GM13977 (cell line): ENCODE measurements at regions not wholly inside any gene's neighbourhood (a gene's known extent, or its start where the extent isn't known, plus 50 kb on each side); places are given as distances from the start of the nearest gene placed in this dataset.

Experiments
- DNase-seq: peaks from one replicate; pipeline ENCODE4 v3.0.0; 2012; ENCODE audit warnings: low spot score
- in situ Hi-C: fragments of 300-500 bp; cut with MboI; formaldehyde crosslinking; loops from one replicate; pipeline ENCODE4 v1.12.0; 2022; ENCODE audit warnings: low sequenced_read_pairs, low pct_unique_long_range_greater_than_20kb, mixed read lengths, inconsistent platforms; ENCODE audit not compliant: unreplicated experiment
- TF ChIP-seq, protein P1 (sequence below): IDR thresholded peaks from 2 replicates; pipeline ENCODE4 v1.5.1; 2012; ENCODE audit warnings: mild to moderate bottlenecking, control low read depth; ENCODE audit not compliant: insufficient read depth; ENCODE audit errors: extremely low read depth, missing control alignments

DNA sequence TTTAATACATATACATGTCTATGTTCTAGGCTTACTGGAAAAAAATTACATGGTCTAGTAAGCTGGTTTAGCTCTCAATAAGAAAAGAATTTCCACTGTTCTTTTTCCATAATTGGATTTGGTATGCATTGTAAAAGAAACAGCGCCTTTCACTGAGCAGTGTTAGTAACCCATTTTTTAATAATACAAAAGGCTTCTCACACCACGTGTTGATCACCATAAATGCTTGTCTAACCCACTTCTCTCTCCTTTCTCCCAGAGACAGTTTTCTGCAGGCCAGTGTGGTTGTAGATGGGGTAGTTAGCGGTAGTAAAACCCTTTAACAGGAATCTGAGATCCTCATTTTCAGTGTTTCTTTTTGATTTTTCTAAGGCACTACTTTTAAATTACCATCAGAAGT is 348.7 kb upstream of the MANEA start:
- TF ChIP-seq, protein P1, sequence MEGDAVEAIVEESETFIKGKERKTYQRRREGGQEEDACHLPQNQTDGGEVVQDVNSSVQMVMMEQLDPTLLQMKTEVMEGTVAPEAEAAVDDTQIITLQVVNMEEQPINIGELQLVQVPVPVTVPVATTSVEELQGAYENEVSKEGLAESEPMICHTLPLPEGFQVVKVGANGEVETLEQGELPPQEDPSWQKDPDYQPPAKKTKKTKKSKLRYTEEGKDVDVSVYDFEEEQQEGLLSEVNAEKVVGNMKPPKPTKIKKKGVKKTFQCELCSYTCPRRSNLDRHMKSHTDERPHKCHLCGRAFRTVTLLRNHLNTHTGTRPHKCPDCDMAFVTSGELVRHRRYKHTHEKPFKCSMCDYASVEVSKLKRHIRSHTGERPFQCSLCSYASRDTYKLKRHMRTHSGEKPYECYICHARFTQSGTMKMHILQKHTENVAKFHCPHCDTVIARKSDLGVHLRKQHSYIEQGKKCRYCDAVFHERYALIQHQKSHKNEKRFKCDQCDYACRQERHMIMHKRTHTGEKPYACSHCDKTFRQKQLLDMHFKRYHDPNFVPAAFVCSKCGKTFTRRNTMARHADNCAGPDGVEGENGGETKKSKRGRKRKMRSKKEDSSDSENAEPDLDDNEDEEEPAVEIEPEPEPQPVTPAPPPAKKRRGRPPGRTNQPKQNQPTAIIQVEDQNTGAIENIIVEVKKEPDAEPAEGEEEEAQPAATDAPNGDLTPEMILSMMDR = no peak
- DNase-seq = no peak
- in situ Hi-C loops = loop anchor here (25.0 kb wide), 1 partner anchor 109 kb away; no protein-coding TSS in a partner anchor

DNA sequence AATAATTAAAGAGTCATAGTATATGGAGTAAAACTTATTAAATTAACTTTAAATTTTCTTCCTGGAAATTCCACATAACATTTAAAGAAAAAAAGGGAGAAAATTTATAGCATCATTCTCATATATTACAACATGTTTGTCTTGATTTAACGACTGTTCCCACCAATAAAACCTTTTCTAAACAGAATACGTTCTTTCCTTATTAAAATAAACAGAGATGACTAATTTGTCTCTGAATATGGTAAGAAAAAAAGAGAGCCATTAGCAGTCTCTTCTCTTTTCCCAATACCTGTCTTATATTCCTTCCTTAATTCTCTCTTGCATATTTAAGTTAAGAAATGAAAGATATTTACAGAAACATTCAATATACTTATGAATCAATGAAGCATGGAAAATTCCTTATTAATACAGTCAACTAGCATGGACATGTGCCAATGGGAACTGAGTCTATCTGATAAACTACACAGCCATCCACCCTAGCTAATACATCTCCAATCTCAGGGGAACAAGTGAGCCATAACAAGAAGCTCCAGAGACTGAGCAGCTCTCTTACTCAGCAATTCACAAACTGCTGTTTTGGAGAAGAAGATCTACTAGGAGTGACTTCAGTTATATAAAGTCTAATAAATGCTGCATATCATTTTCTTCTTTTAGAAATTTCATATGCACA is 347.1 kb upstream of the MANEA start:
- TF ChIP-seq, protein P1 = no peak
- in situ Hi-C loops = loop anchor here (25.0 kb wide), 1 partner anchor 107 kb away; no protein-coding TSS in a partner anchor
- DNase-seq = no peak

DNA sequence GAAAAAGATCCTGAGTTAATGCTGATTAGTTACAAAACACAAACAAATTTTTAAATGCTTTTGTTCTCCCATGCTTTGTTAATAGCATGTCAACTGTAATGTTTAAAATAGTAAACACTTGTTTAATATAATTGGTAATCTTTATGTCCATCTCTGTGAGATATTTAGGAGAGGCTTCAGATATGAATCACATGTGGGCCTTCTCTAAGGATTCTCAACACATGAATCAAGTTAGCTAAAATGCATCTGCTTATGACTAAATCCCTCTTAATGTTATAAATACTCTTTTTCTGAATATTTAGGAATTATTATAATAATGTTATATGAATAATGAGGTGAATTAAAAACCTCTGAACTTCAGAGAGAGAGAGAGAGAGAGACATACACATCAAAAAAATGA is 345.9 kb upstream of the MANEA start:
- TF ChIP-seq, protein P1 = no peak
- in situ Hi-C loops = loop anchor here (25.0 kb wide), 1 partner anchor 106 kb away; no protein-coding TSS in a partner anchor
- DNase-seq = no peak

DNA sequence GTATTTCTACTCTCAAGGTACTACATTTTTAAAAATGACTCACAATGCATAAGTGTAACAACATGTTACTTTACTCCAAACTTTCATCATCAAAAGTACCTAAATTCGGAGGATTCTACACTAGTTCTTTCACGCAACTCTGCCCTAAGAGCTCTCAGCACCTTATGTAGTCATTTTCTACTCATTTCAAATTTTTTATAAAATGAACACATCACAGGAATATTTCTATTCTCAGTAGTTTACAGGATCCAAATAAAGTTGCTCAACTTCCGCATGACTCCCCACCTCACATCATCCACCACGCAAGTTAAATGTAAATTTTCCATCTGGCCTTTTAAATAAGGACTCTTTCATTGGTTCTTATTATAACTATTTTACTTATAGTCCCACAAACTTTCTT is 344.9 kb upstream of the MANEA start:
- TF ChIP-seq, protein P1 = no peak
- in situ Hi-C loops = loop anchor here (25.0 kb wide), 1 partner anchor 105 kb away; no protein-coding TSS in a partner anchor
- DNase-seq = no peak

DNA sequence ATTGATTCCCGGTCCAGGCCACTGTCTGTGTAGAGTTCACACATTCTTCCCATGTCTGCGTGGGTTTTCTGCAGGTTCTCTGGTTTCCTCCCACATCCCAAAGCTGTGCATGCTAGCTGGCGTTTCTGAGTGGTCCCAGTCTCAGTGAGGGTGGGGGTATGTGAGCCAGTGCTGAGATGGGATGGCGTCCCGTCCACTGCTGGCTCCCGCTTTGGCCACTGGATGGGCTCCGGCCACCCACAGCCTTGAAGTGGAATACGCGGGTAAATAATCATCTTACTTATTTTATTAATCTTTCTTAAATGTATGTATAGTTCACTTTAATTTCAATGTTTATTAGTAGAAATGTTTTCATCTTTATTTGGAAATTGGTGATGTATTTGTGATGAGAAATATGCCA is 343.5 kb upstream of the MANEA start:
- in situ Hi-C loops = loop anchor here (25.0 kb wide), 1 partner anchor 103 kb away; no protein-coding TSS in a partner anchor
- TF ChIP-seq, protein P1 = no peak
- no peak for DNase-seq

DNA sequence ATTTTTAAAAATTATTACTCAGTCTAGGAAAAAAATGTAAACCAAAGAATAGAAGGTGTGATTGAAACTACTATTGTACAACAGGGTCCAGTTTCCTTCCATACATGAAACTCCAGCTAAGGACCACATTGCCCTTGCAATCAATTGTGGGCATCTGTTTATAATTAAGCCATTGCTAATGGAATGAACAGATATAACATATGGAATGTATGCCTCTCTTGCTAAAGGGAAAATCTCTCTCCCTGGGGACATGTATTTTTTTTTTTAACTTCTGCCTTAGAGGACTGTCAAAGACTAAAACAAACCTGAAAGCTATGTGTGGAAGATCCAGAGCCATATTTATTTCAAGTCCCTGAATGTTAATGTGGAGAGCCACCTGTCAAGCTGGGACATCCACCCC is 336.8 kb upstream of the MANEA start:
- TF ChIP-seq, protein P1 = no peak
- DNase-seq = no peak
- in situ Hi-C loops = loop anchor here (25.0 kb wide), 1 partner anchor 97 kb away; no protein-coding TSS in a partner anchor
